GM12873 (cell line): ENCODE measurements at regions not wholly inside any gene's neighbourhood (a gene's known extent, or its start where the extent isn't known, plus 50 kb on each side); places are given as distances from the start of the nearest gene placed in this dataset.
A peak's percentile ranks its signal among the peaks of the same experiment; 100 is the strongest.

Experiments used
- TF ChIP-seq, protein P1 (sequence below): IDR thresholded peaks from 2 replicates; pipeline ENCODE4 v1.5.1; 2012; ENCODE audit warnings: low read depth, mild to moderate bottlenecking, moderate library complexity, low read length, control low read depth; ENCODE audit not compliant: insufficient read depth; ENCODE audit errors: missing control alignments

DNA sequence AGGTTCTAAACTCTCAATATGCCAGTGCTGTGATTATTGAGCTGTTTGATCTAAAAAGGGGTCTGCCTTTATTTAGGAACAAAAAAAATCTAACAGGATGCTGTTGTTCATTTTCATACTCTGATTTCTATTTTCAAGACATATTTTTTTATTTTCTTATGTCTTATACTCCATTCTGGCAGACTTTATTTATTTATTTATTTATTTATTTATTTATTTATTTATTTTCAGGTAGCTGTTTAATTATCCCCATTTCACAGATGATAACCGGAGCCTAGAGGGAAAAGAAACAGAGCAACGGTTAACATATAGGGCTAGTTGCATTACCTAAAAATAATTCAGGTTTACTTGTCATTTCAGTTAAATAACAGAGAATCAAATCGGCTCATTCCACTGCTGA is 174.4 kb downstream of the CENPF start:
- TF ChIP-seq, protein P1, sequence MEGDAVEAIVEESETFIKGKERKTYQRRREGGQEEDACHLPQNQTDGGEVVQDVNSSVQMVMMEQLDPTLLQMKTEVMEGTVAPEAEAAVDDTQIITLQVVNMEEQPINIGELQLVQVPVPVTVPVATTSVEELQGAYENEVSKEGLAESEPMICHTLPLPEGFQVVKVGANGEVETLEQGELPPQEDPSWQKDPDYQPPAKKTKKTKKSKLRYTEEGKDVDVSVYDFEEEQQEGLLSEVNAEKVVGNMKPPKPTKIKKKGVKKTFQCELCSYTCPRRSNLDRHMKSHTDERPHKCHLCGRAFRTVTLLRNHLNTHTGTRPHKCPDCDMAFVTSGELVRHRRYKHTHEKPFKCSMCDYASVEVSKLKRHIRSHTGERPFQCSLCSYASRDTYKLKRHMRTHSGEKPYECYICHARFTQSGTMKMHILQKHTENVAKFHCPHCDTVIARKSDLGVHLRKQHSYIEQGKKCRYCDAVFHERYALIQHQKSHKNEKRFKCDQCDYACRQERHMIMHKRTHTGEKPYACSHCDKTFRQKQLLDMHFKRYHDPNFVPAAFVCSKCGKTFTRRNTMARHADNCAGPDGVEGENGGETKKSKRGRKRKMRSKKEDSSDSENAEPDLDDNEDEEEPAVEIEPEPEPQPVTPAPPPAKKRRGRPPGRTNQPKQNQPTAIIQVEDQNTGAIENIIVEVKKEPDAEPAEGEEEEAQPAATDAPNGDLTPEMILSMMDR: no peak

DNA sequence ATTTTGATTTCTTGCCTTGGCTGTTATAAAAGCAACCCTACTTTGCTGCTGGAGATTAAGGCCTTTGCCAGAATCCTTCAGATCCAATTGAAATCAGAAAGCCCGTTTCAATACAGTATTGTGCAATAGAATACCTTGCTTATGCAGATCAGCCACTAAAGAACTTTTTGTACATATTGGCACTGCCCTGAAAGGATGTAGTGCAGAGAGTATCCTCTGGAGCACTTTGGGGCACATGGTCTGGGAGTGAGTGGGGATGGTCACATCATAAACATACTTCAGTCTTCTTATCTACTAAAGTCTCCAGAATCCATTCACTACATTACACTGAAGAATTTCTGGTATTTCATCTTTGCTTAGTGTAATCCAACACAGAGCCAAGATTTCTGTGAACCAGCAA is 189.0 kb downstream of the CENPF start:
- TF ChIP-seq, protein P1: no peak

DNA sequence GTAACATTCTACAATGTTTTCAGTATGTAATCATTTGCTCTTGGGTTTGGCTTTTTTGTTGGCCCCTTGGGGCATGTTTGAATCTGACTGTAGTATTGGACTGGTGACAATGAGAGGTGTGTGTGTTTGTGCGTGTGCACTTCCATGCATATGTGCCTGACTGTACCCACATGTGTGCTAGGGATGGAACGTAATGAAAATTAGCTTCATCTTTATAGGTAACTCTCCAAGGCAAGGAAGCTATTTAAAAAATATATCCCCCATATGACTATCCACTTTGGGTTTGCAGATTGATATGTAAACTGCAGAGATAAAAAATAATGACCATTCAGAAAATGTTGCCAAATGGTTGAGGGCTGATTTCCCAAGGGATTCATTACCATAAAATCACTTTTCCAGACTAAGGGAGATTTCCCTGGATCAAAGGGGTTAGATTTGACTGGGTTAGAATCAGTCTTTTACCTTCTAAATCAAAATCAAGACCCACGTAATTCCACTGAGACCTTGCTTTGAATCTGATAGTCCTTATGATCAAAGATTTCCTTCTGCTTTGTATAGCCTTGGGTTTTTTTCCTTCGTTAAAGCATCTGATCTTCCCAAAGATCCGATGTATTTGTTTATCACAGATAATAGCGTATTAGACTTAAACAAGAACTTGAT is 189.7 kb downstream of the CENPF start:
- TF ChIP-seq, protein P1: no peak

DNA sequence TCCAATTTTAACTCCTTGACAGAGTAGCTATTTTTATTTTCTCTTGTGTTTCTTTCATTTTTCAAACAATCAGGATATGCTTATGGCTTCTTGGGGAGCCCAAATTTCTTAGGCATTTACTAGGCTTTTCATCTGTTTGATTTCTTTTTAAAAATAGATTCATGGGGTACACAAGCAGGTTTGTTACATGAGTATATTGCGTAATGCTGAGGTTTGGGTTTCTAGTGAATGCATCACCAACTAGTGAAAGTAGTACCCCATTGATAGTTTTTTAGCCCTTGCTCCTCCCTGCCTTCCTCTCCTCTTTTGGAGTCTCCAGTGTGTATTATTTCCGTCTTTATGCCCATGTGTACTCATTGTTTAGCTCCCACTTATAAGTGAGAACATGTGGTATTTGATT is 190.7 kb downstream of the CENPF start:
- TF ChIP-seq, protein P1: no peak

DNA sequence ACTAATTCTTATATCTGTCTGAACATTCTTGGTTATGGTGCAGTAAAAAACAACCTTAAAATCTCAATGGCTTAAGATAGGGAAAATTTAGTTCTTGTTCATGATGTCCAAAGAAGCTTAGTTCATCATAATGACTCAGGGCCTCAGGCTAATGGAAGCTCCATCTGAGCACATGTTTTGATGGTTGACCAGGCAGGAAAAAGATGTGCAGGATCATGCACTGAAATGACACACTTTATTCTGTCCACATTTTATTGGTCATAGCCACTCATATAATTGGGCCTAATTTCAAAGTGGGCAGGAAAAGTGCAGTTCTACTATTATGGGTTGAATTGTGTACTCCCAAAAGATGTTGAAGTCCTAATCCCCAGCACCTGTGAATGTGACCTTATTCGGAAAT is 198.2 kb downstream of the CENPF start:
- TF ChIP-seq, protein P1: no peak

DNA sequence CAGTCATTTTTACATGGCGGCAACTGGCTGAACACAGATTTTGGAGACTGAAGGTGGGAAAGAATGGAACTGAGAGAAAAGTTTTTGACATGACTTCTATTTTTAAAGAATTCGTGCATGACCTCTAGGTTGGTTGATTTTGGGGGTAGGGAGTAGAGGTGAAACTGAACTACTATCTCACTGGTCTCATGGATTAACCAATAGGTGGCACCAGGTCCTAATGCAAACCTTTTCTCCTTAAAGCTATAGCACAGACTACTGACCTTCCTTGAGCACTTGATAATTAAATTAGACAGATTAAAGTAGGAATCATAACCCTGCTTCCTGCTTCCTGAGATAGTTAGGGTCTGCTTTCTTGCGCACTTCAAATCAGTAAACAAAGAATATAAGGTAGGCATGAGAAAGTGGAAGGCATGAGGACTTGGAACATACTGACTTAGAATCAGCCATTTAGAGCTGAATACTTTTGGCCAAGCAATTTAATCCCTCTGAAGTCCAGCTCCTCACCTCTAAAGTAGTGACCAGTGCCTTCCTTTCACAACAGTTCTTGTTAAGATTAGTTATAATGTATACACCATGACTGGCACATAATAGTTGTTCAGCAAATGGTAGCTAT is 206.0 kb downstream of the CENPF start:
- TF ChIP-seq, protein P1: peak; percentile 30

DNA sequence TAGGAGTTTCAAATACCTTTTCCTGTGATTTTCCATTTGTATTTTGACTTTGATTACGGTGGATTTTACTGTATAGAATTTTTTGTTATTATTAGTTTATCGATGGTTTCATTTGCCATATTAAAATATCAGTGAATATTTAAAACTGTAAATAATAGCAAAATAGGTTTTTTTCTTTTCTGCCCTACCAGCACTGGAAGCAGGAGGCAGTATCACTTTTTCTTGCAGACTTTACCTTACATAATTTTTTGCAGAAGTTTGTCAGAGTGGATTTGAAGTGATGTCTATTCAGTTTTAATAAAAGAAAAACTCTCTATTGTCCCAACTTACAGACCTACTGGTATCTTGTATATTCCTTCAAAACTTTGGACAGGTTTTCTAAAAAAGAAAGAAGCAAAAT is 213.6 kb downstream of the CENPF start:
- TF ChIP-seq, protein P1: no peak
